ENCODE measurements at regions not wholly inside any gene's neighbourhood (a gene's known extent, or its start where the extent isn't known, plus 50 kb on each side); places are given as distances from the start of the nearest gene placed in this dataset.

DNA sequence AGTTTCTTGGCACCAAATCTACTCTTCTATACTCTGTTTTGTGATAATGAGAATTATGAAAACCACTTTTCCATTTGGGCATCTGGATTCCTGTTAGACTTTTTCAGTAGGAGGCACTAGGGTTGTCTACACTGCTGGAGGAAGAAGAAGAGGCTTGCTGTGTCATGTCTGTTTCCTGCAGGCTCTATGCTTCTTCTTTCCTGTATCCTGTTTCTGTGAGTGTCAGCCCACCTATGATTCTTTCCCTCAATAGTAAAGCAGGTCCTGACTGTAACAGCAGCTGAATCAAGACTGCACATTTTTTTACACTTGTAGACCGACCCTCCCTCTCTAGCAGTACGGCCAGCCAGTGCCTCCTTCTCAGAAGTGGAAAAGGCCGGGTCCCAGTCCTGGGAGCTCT lies 603.9 kb downstream of the HDGFL1 start:
- Histone ChIP-seq H3K36me3 (ENCODE audit: control insufficient read depth, insufficient read depth, low read length) (no peaks in the 10 kb centered on the region), H3K4me2 (ENCODE audit: low read depth, low read length) (no peak overlapping the region), H4K8ac (ENCODE audit: low read depth in 2 of 2, low read length in 2 of 2) (peak overlapping the region; percentile 15 to 84), H2AK5ac (ENCODE audit: low read depth, low read length) (peak overlapping the region; percentile 12; the same call in 1 of the 2 replicates), H3K23ac (ENCODE audit: low read depth, low read length) (no peak overlapping the region), H3K14ac (replicated peaks; ENCODE audit: low read depth, low read length) (peak overlapping the region; percentile 87), H3K9me3 (ENCODE audit: control insufficient read depth, insufficient read depth, low read length) (no peaks in the 10 kb centered on the region), H2BK15ac (ENCODE audit: low read depth, low read length) (peak overlapping the region; percentile 63; the same call in 1 of the 3 replicates), H3K4me1 (ENCODE audit: control insufficient read depth, insufficient read depth, low read length) (peaks cover 10% of the 10 kb centered on the region), H3K79me1 (ENCODE audit: low read depth in 1 of 2, low read length in 2 of 2) (no peaks in the 10 kb centered on the region), H2BK5ac (ENCODE audit: low read depth, low read length, poor library complexity, severe bottlenecking) (peak overlapping the region; percentile 98), H3K9ac (ENCODE audit: low read depth, low read length) (peak overlapping the region; percentile 22; the same call in 1 of the 2 replicates), H2AFZ (replicated peaks; ENCODE audit: low read length, poor library complexity) (peak overlapping the region; percentile 78), H3K9me1 (ENCODE audit: insufficient read depth, low read length) (0 out of 2 replicates have a peak, but pooled peaks cover 4% of the 10 kb centered on the region), H4K5ac (ENCODE audit: low read depth, low read length) (peak overlapping the region; percentile 81), H2BK20ac (ENCODE audit: low read depth, low read length) (peak overlapping the region; percentile 91), H3K18ac (ENCODE audit: low read depth, low read length) (peak overlapping the region; percentile 42), H4K91ac (ENCODE audit: insufficient read depth, low read depth, low read length) (peak overlapping the region; percentile 80), H3K27ac (ENCODE audit: insufficient read depth, low read length) (peak overlapping the region; percentile 84), H4K20me1 (ENCODE audit: insufficient read depth, low read length) (no peaks in the 10 kb centered on the region), H2BK120ac (ENCODE audit: low read depth, low read length) (peak overlapping the region; percentile 90), H3K27me3 (ENCODE audit: control insufficient read depth, insufficient read depth, low read length) (no peaks in the 10 kb centered on the region), H3K4me3 (ENCODE audit: insufficient read depth, low read depth, low read length) (no peak overlapping the region), H2AK9ac (replicated peaks; ENCODE audit: low read depth, low read length, poor library complexity) (no peak overlapping the region), H3K56ac (ENCODE audit: extremely low read depth, insufficient read depth, low read length) (peak overlapping the region; percentile 20; the same call in 1 of the 2 replicates), H3K4ac (ENCODE audit: low read depth, low read length) (peak overlapping the region; percentile 44)
- TF ChIP-seq CHD1 (IDR thresholded peaks at IDR 0.05; ENCODE audit: low read depth, low read length) (no peak), RAD21 (IDR thresholded peaks at IDR 0.05; ENCODE audit: low read length) (no peak), NFE2L2 (IDR thresholded peaks at IDR 0.05; ENCODE audit: low read depth, low read length) (no peak), MAZ (IDR thresholded peaks at IDR 0.05; ENCODE audit: borderline replicate concordance, low read depth, low read length) (no peak), RCOR1 (IDR thresholded peaks at IDR 0.05; ENCODE audit: insufficient replicate concordance, low read length) (no peak), MAFK (IDR thresholded peaks at IDR 0.05; ENCODE audit: low read depth, low read length) (no peak)
- TF ChIP-seq, protein P1, sequence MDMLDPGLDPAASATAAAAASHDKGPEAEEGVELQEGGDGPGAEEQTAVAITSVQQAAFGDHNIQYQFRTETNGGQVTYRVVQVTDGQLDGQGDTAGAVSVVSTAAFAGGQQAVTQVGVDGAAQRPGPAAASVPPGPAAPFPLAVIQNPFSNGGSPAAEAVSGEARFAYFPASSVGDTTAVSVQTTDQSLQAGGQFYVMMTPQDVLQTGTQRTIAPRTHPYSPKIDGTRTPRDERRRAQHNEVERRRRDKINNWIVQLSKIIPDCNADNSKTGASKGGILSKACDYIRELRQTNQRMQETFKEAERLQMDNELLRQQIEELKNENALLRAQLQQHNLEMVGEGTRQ (IDR thresholded peaks at IDR 0.05; ENCODE audit: low read depth, low read length), result no peak
- TF ChIP-seq, protein P2, sequence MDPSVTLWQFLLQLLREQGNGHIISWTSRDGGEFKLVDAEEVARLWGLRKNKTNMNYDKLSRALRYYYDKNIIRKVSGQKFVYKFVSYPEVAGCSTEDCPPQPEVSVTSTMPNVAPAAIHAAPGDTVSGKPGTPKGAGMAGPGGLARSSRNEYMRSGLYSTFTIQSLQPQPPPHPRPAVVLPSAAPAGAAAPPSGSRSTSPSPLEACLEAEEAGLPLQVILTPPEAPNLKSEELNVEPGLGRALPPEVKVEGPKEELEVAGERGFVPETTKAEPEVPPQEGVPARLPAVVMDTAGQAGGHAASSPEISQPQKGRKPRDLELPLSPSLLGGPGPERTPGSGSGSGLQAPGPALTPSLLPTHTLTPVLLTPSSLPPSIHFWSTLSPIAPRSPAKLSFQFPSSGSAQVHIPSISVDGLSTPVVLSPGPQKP (IDR thresholded peaks at IDR 0.05; ENCODE audit: borderline replicate concordance, low read depth, low read length), result no peak
- dilution Hi-C loops (cut with HindIII; ENCODE audit: low sequenced_read_pairs, unreplicated experiment), result no loop called here
- peak; percentile 40 for DNase-seq
- BruUV-seq (replicated peaks), result no TSS peak
- 100% methylated on average over 1 of the region's 3 CpGs; no CpG with 5 or more reads in 1 of the 2 experiments for WGBS, 2 experiments (ENCODE audit: extremely low coverage in 2 of 2, insufficient read length in 1 of 2)
- intact Hi-C loops (cut with micrococcal nuclease), result loop anchor here (10.0 kb wide), 3 partner anchors 138 to 438 kb away; no protein-coding TSS in a partner anchor
- CTCF ChIA-PET, result interaction anchor here (0.6 kb wide), 1 partner anchor 543 kb away, joined by 4 read pairs; no protein-coding TSS in a partner anchor
- in situ Hi-C loops (cut with MboI; ENCODE audit: low sequenced_read_pairs), result no loop called here
- POLR2A ChIA-PET (ENCODE audit: unreplicated experiment), result no interaction called here
- peak; percentile 6; the same call in 1 of the 2 replicates for ATAC-seq (ENCODE audit: low read depth)
